ENCODE measurements at regions not wholly inside any gene's neighbourhood (a gene's known extent, or its start where the extent isn't known, plus 50 kb on each side); places are given as distances from the start of the nearest gene placed in this dataset.
"Not testable (repeated sequence)": the region's sequence is repeated elsewhere in the genome, so short reads cannot be mapped to it uniquely, and the experiment has no call there.

- intact Hi-C loops (cut with DNase I), result loop anchor here (10.0 kb wide), 1 partner anchor 437 kb away; no protein-coding TSS in a partner anchor
- H3K27me3 ChIP-seq, result no peaks in the 10 kb centered on the region
- ATAC-seq (no peak), DNase-seq (no peak)
- peaks cover 9% of the 10 kb centered on the region for H3K4me1 ChIP-seq
- TF ChIP-seq, protein P1, sequence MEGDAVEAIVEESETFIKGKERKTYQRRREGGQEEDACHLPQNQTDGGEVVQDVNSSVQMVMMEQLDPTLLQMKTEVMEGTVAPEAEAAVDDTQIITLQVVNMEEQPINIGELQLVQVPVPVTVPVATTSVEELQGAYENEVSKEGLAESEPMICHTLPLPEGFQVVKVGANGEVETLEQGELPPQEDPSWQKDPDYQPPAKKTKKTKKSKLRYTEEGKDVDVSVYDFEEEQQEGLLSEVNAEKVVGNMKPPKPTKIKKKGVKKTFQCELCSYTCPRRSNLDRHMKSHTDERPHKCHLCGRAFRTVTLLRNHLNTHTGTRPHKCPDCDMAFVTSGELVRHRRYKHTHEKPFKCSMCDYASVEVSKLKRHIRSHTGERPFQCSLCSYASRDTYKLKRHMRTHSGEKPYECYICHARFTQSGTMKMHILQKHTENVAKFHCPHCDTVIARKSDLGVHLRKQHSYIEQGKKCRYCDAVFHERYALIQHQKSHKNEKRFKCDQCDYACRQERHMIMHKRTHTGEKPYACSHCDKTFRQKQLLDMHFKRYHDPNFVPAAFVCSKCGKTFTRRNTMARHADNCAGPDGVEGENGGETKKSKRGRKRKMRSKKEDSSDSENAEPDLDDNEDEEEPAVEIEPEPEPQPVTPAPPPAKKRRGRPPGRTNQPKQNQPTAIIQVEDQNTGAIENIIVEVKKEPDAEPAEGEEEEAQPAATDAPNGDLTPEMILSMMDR (IDR thresholded peaks at IDR 0.05), result no peak
- TF ChIP-seq POLR2A (IDR thresholded peaks at IDR 0.05), result no peak
- H3K4me3 ChIP-seq, result no peak overlapping the region
- H3K9me3 ChIP-seq, result no peaks in the 10 kb centered on the region
- no peak overlapping the region for H3K27ac ChIP-seq
- no peaks in the 10 kb centered on the region for H3K36me3 ChIP-seq (replicated peaks in 1 of 2; ENCODE audit: insufficient read depth in 1 of 2, low read depth in 2 of 2)
- WGBS, 2 donors, result 73 to 78% methylated on average over 6 of the region's 6 CpGs
Observed at GRCh38 chr13:106088085-106088484, 447.4 kb downstream of the EFNB2 start.

DNA sequence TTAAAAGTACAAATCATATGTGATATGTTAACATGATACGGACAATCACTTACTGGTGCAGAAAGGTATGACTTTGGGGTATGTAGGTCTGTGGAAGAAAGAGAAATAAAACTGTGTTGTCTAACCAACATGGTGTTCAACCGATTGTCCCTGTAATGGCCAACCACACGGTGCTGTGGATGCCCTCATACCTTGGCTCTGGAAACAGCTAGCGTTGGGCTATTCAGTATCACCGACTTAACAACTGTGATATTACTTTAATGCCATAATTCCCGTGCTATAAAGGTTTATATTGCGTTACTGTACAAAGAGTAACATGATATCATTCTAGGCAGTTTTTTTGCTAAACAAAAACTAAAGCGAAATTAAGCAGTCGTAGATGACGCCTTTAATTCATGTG, 448.3 kb downstream of the EFNB2 start:
- ATAC-seq, result no peak
- 84 to 89% methylated on average over 10 of the region's 10 CpGs for WGBS, 2 donors
- no peak for TF ChIP-seq POLR2A (IDR thresholded peaks at IDR 0.05)
- TF ChIP-seq, protein P1 (IDR thresholded peaks at IDR 0.05), result no peak

DNA sequence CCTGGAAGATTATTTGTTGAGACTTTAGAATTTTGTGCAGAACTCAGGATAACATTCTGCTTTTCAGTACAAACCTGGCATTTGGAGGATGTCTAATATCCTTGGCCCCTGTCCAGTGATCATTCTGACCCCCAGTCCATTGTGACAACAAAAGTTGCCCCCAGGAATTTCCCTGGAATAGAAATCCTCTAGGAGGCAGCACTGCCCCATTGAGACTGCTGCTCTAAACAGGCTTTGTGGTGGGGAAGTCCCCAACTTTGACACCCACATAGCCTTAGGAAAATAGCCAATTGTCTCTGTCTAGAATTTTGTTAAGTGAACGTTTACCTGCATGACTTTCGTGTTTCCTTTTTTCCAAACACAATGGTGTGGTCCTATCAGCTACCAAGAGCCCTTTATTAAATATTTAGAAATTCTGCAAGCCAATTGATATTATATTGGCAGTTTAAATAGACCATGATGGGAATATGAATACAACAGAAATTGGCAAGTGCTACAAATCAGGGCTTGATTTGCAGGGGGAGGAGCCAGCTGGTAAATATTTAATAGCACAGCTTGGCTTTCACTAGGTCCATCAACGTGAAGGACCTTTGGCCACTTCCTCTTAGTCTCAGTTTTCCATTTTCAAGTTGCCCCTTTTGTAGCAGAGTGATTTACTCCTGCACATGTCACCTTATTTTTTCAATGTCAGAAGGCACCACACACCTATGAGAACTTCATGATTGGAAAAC, 451.7 kb downstream of the EFNB2 start:
- H3K4me3 ChIP-seq, result no peak overlapping the region
- H3K27me3 ChIP-seq, result no peaks in the 10 kb centered on the region
- no peak overlapping the region for H3K27ac ChIP-seq
- DNase-seq (peak; percentile 25 to 56 (median 44)), ATAC-seq (peak; percentile 79)
- no peaks in the 10 kb centered on the region for H3K9me3 ChIP-seq
- intact Hi-C loops (cut with DNase I), result loop anchor here (10.0 kb wide), 1 partner anchor 441 kb away; no protein-coding TSS in a partner anchor
- no peaks in the 10 kb centered on the region for H3K36me3 ChIP-seq (replicated peaks in 1 of 2; ENCODE audit: insufficient read depth in 1 of 2, low read depth in 2 of 2)
- H3K4me1 ChIP-seq, result peaks cover 9% of the 10 kb centered on the region
- TF ChIP-seq, protein P1 (IDR thresholded peaks at IDR 0.05), result peak; percentile 43 to 71 (median 65)
- no peak for TF ChIP-seq POLR2A (IDR thresholded peaks at IDR 0.05)
- 7 to 8% methylated on average over 3 of the region's 3 CpGs for WGBS, 2 donors

More for the DNA sequence above, 448.3 kb downstream of the EFNB2 start:
- Histone ChIP-seq H3K9me3 (no peaks in the 10 kb centered on the region), H3K4me1 (peaks cover 9% of the 10 kb centered on the region), H3K27ac (no peak overlapping the region), H3K36me3 (replicated peaks in 1 of 2; ENCODE audit: insufficient read depth in 1 of 2, low read depth in 2 of 2) (no peaks in the 10 kb centered on the region), H3K4me3 (no peak overlapping the region), H3K27me3 (no peaks in the 10 kb centered on the region)
- DNase-seq, result no peak
- intact Hi-C loops (cut with DNase I), result loop anchor here (10.0 kb wide), 1 partner anchor 438 kb away; no protein-coding TSS in a partner anchor

- H3K4me1 ChIP-seq; ATAC-seq; DNase-seq; H3K27ac ChIP-seq; H3K27me3 ChIP-seq; H3K36me3 ChIP-seq (replicated peaks in 1 of 2; ENCODE audit: insufficient read depth in 1 of 2, low read depth in 2 of 2); H3K9me3 ChIP-seq; H3K4me3 ChIP-seq: not testable (repeated sequence)
- WGBS, 2 donors, result 94 to 95% methylated on average over 6 of the region's 6 CpGs
- intact Hi-C loops (cut with DNase I), result loop anchor here (10.0 kb wide), 1 partner anchor 444 kb away; no protein-coding TSS in a partner anchor
Observed at GRCh38 chr13:106081221-106081620, 454.2 kb downstream of the EFNB2 start.

DNA sequence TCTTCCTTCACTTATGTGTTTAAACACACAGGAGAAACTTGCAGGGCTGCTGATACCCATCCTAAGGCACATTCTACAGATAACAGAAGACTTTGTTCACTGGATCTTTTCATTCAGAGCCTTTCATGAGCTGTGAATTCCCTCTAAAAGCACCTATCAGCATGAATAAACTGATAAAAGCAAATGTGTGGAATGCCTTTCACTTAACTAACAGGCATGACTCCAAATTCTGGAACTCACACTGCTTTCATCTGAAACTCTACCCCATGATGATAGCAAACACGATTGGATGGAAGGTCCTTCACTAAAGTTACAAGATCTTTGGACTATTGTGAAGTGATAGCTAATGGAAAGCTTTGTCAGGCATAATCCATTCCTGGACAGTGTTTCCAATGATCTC, 457.3 kb downstream of the EFNB2 start:
- no peak for ATAC-seq
- no peak for DNase-seq
- H3K27me3 ChIP-seq, result no peaks in the 10 kb centered on the region
- no peak overlapping the region for H3K4me3 ChIP-seq
- H3K27ac ChIP-seq, result no peak overlapping the region
- TF ChIP-seq POLR2A (IDR thresholded peaks at IDR 0.05), result no peak
- TF ChIP-seq, protein P1 (IDR thresholded peaks at IDR 0.05), result no peak
- no peaks in the 10 kb centered on the region for H3K4me1 ChIP-seq
- H3K36me3 ChIP-seq (replicated peaks in 1 of 2; ENCODE audit: insufficient read depth in 1 of 2, low read depth in 2 of 2), result no peaks in the 10 kb centered on the region
- 12 to 20% methylated on average over 1 of the region's 1 CpG for WGBS, 2 donors
- H3K9me3 ChIP-seq, result no peaks in the 10 kb centered on the region
- intact Hi-C loops (cut with DNase I), result no loop called here
